HFFc6 (cell line): ENCODE measurements at regions not wholly inside any gene's neighbourhood (a gene's known extent, or its start where the extent isn't known, plus 50 kb on each side); places are given as distances from the start of the nearest gene placed in this dataset.
"Not testable (repeated sequence)": the region's sequence is repeated elsewhere in the genome, so short reads cannot be mapped to it uniquely, and the experiment has no call there.

ENCODE experiments used
- DNase-seq: peaks from one replicate; pipeline ENCODE4 v3.0.0-alpha.2; 2018
- H3K27ac Mint-ChIP-seq: 2 replicates; pipeline ENCODE4 v1.8.0; 2020; ENCODE audit warnings: mild to moderate bottlenecking, mixed read lengths
- H3K27me3 Mint-ChIP-seq: 2 replicates; pipeline ENCODE4 v1.8.0; 2021; ENCODE audit warnings: mild to moderate bottlenecking, moderate library complexity, mixed read lengths; ENCODE audit not compliant: insufficient read depth
- H3K36me3 Mint-ChIP-seq: 2 replicates; pipeline ENCODE4 v1.8.0; 2021; ENCODE audit warnings: low read depth, mixed read lengths
- H3K4me1 Mint-ChIP-seq: 2 replicates; pipeline ENCODE4 v1.8.0; 2020; ENCODE audit warnings: low read depth, mixed read lengths
- H3K4me3 Mint-ChIP-seq: 2 replicates; pipeline ENCODE4 v1.8.0; 2020; ENCODE audit warnings: mild to moderate bottlenecking, moderate library complexity, mixed read lengths
- H3K9me3 Mint-ChIP-seq: 2 replicates; pipeline ENCODE4 v1.8.0; 2020; ENCODE audit warnings: mild to moderate bottlenecking, mixed read lengths
- CTCF ChIP-seq: fragments of 200-600 bp; sonication (generic); IDR thresholded peaks from 2 replicates; pipeline ENCODE4 v1.5.0; 2021; ENCODE audit warnings: antibody characterized with exemption, mild to moderate bottlenecking

DNA sequence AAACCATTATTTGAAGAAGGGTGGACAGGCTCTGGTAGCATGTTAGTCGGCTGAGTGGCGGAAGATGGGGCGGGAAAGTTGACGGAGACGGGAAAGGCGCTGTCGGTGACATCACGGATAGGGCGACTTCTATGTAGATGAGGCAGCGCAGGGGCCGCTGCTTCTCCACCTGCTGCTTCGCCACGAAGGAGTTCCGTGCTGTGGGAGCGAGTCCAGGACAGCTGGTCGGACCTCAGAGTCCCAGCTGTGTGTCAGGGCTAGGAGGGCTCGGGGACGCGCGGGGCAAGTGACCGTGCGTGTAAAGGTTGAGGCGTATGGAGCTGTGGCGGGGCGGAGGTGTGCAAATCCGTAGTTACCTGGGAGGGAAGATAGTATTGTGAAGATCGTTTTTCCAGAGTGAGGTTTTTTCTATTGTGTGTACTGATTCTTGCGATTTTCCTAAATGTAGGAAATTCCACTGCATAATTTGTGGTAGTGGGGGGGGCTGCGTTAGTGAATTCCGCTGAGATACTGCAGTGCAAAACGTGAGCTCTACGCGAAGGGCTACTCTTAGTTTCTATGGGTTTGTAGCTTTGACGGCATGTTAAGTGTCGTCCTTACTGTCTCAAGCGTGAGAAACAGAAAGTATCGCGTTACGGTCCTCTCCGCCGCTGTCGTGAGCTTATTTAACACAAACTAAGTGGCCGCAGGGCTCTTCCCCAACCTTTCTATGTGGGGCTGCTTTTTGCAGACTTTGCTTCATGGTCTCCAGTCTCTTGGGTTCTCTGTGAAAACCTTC lies 111.2 kb upstream of the NBPF11 start:
- H3K4me1 Mint-ChIP-seq = peaks cover 15% of the 10 kb centered on the region

DNA sequence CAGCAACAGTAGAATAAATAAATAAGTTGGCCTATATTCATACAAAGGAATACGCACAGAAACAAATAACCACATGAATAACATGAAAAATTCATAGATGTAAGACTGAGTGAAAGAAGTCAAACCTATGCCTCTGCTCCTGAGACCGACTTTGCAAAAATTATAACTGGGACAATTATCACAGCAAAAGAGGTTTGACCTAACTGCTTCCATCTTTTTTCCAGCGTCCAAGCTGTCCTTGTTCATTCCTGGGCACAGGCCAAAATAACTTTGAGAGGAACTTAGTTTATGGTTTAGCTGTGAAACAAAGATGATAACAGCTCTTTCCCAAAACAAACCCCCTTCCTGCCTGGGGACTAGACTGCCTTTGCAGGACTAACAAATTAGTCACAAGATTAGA lies 109.6 kb upstream of the NBPF11 start:
- not testable (repeated sequence) for H3K4me3 Mint-ChIP-seq, H3K27ac Mint-ChIP-seq, DNase-seq, H3K36me3 Mint-ChIP-seq, H3K9me3 Mint-ChIP-seq
- Mint-ChIP-seq H3K27me3 (peaks cover 35% of the 10 kb centered on the region), H3K4me1 (peaks cover 15% of the 10 kb centered on the region)

More for the DNA sequence above, 111.2 kb upstream of the NBPF11 start:
- Mint-ChIP-seq H3K9me3 (no peaks in the 10 kb centered on the region), H3K4me3 (peak overlapping the region; percentile 84), H3K36me3 (no peaks in the 10 kb centered on the region), H3K27me3 (peaks cover 35% of the 10 kb centered on the region), H3K27ac (peak overlapping the region; percentile 75; the same call in 1 of the 2 replicates)
- no peak for TF ChIP-seq CTCF
- peak; percentile 55 for DNase-seq

- H3K4me1 Mint-ChIP-seq, H3K9me3 Mint-ChIP-seq, H3K27ac Mint-ChIP-seq, H3K36me3 Mint-ChIP-seq, DNase-seq, H3K4me3 Mint-ChIP-seq: not testable (repeated sequence)
- peaks cover 24% of the 10 kb centered on the region for H3K27me3 Mint-ChIP-seq
These were observed 105.8 kb upstream of the NBPF11 start for GRCh38 chr1:148257886-148258285.

GRCh38 chr1:148254611-148255429 lies 102.7 kb upstream of the NBPF11 start:
- H3K4me1 Mint-ChIP-seq, H3K4me3 Mint-ChIP-seq, H3K36me3 Mint-ChIP-seq, DNase-seq, H3K27ac Mint-ChIP-seq, H3K9me3 Mint-ChIP-seq, H3K27me3 Mint-ChIP-seq: not testable (repeated sequence)
- TF ChIP-seq CTCF = peak; percentile 78

- H3K9me3 Mint-ChIP-seq, H3K4me1 Mint-ChIP-seq, H3K36me3 Mint-ChIP-seq, H3K27me3 Mint-ChIP-seq, DNase-seq, H3K4me3 Mint-ChIP-seq, H3K27ac Mint-ChIP-seq: not testable (repeated sequence)
These were observed 101.7 kb upstream of the NBPF11 start for GRCh38 chr1:148253808-148254207.

DNA sequence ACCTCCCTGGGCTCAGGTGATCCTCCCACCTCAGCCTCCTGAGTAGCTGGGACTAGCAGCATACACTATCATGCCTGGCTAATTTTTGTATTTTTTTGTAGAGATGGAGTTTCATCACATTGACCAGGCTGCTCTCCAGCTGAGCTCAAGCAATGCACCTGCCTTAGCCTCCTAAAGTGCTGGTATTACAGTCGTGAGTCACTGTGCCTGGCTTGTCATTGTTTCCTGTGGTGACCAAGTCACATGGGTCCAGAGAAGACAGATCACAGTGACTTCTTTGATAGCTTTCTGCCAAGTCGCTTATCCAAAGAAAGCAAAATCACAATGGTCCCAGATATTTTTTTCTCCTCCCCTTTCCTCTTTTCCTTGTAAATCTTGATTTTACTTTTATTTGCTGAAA lies 96.7 kb upstream of the NBPF11 start:
- not testable (repeated sequence) for DNase-seq, H3K9me3 Mint-ChIP-seq, H3K4me3 Mint-ChIP-seq, H3K27me3 Mint-ChIP-seq, H3K27ac Mint-ChIP-seq, H3K36me3 Mint-ChIP-seq, H3K4me1 Mint-ChIP-seq

DNA sequence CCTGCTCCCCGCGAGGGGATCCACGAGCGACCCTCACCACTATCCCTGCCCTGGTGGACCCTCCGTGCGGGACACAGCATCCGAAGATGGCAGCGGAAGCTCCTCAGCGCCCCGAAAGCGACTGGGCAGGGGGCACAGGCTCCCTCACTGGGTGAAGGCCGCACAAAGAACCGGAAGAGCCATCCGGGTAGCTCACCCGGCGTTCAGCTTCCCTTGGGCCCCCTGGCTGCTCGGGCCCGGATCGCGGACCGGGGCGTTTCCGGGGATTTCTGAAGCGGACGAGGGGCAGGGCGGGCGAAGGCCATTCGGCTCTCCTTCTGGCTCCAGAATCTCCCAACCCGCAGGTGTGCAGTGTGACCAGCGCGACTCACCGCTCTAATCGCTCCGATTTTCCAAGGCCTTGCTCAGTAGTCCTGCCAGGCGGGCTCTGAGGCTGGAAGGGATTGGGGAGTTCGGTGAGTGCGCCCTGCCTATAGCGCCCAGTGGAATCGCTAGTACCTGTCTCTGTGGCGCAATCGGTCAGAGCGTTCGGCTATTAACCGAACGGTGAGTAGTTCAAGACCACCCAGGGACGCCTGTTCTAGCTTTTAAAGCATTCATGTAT lies 94.3 kb upstream of the NBPF11 start:
- H3K36me3 Mint-ChIP-seq, DNase-seq, H3K4me3 Mint-ChIP-seq, H3K4me1 Mint-ChIP-seq, H3K27ac Mint-ChIP-seq, H3K9me3 Mint-ChIP-seq, H3K27me3 Mint-ChIP-seq: not testable (repeated sequence)

GRCh38 chr1:148245843-148246242 lies 93.8 kb upstream of the NBPF11 start:
- H3K9me3 Mint-ChIP-seq, H3K27me3 Mint-ChIP-seq, H3K4me1 Mint-ChIP-seq, H3K4me3 Mint-ChIP-seq, DNase-seq, H3K36me3 Mint-ChIP-seq, H3K27ac Mint-ChIP-seq: not testable (repeated sequence)

- H3K4me3 Mint-ChIP-seq, H3K27me3 Mint-ChIP-seq, H3K27ac Mint-ChIP-seq, H3K4me1 Mint-ChIP-seq, DNase-seq, H3K9me3 Mint-ChIP-seq, H3K36me3 Mint-ChIP-seq: not testable (repeated sequence)
These were observed 93.4 kb upstream of the NBPF11 start for GRCh38 chr1:148245443-148245842.

GRCh38 chr1:148233250-148233649 lies 81.2 kb upstream of the NBPF11 start:
- DNase-seq, H3K27me3 Mint-ChIP-seq, H3K9me3 Mint-ChIP-seq, H3K27ac Mint-ChIP-seq, H3K4me3 Mint-ChIP-seq, H3K4me1 Mint-ChIP-seq, H3K36me3 Mint-ChIP-seq: not testable (repeated sequence)

DNA sequence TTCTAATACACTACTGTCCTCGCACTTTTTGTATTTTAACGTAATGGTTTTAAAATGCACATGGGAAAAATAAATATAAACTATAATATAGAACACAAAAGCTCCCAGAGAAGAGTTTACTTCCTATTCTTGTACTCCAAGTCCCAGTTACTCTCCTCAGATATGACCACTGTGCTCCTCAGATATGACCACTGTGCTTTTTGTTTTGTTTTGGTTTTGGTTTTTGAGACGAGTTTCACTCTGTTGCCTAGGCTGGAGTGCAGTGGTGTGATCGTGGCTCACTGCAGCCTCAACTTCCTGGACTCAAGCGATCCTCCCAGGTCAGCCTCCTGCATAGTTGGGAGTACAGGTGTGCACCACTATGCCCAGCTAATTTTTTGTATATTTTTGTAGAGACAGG lies 76.8 kb upstream of the NBPF11 start:
- H3K4me1 Mint-ChIP-seq, H3K9me3 Mint-ChIP-seq, H3K36me3 Mint-ChIP-seq, H3K4me3 Mint-ChIP-seq, H3K27me3 Mint-ChIP-seq, H3K27ac Mint-ChIP-seq, DNase-seq: not testable (repeated sequence)
